Mesenchymal stem cell (in vitro differentiated cells and primary cell): ENCODE measurements at regions not wholly inside any gene's neighbourhood (a gene's known extent, or its start where the extent isn't known, plus 50 kb on each side); places are given as distances from the start of the nearest gene placed in this dataset.

ENCODE experiments used
- DNase-seq: peaks from one replicate; pipeline ENCODE4 v3.0.0-alpha.2; 2013
- H2AFZ ChIP-seq: one replicate; pipeline ENCODE4 v1.6.1; 2013; ENCODE audit warnings: low read depth, mild to moderate bottlenecking, control low read depth, inconsistent platforms, low read length, moderate library complexity
- H2AK5ac ChIP-seq: 2 replicates; pipeline ENCODE4 v1.6.1; 2013; ENCODE audit warnings: low read length, moderate library complexity, mild to moderate bottlenecking, inconsistent platforms; ENCODE audit not compliant: severe bottlenecking
- H2BK120ac ChIP-seq: one replicate; pipeline ENCODE4 v1.6.1; 2013; ENCODE audit warnings: low read depth, mild to moderate bottlenecking, inconsistent platforms, low read length, moderate library complexity
- H2BK12ac ChIP-seq, 2 experiments: one replicate each; pipeline ENCODE4 v1.6.1; 2013; ENCODE audit warnings: inconsistent platforms in 2 of 2, low read length in 2 of 2, mild to moderate bottlenecking in 2 of 2, moderate library complexity in 2 of 2, control low read depth in 1 of 2
- H2BK15ac ChIP-seq: one replicate; pipeline ENCODE4 v1.6.1; 2013; ENCODE audit warnings: mild to moderate bottlenecking, low read depth, inconsistent platforms; ENCODE audit not compliant: poor library complexity, severe bottlenecking
- H2BK5ac ChIP-seq: 2 replicates; pipeline ENCODE4 v1.6.1; 2013; ENCODE audit warnings: low read depth, mild to moderate bottlenecking, low read length, control low read depth, inconsistent platforms; ENCODE audit not compliant: poor library complexity, severe bottlenecking
- H3K14ac ChIP-seq, 2 experiments: one replicate each; pipeline ENCODE4 v1.6.1; 2013; ENCODE audit warnings: inconsistent platforms in 2 of 2, low read length in 2 of 2, control low read depth in 1 of 2, mild to moderate bottlenecking in 1 of 2, moderate library complexity in 1 of 2
- H3K18ac ChIP-seq, 2 experiments: one replicate each; pipeline ENCODE4 v1.6.1; 2013; ENCODE audit warnings: inconsistent platforms in 2 of 2, low read length in 2 of 2, control low read depth in 1 of 2, low read depth in 1 of 2, mild to moderate bottlenecking in 1 of 2
- H3K23ac ChIP-seq, 2 experiments: one replicate each; pipeline ENCODE4 v1.6.1; 2013; ENCODE audit warnings: inconsistent platforms in 2 of 2, low read length in 2 of 2, mild to moderate bottlenecking in 2 of 2, moderate library complexity in 2 of 2, control low read depth in 1 of 2
- H3K27ac ChIP-seq: 2 replicates; pipeline ENCODE4 v1.5.1; 2013; ENCODE audit warnings: mild to moderate bottlenecking, moderate library complexity, low read length, control low read depth, inconsistent platforms; ENCODE audit not compliant: poor library complexity, severe bottlenecking
- H3K27me3 ChIP-seq, 2 experiments: 2 replicates each; pipeline versions ENCODE4 v1.6.1 to v1.7.0; 2013; ENCODE audit warnings: low read length in 2 of 2, mild to moderate bottlenecking in 2 of 2, moderate library complexity in 2 of 2, control low read depth in 1 of 2, inconsistent platforms in 1 of 2; ENCODE audit not compliant: control insufficient read depth in 1 of 2, insufficient read depth in 1 of 2
- H3K36me3 ChIP-seq, 2 experiments: 2 replicates each; pipeline versions ENCODE4 v1.6.1 to v1.7.0; 2013; ENCODE audit warnings: low read length in 2 of 2, control low read depth in 1 of 2, inconsistent platforms in 1 of 2, low read depth in 1 of 2, mild to moderate bottlenecking in 1 of 2; ENCODE audit not compliant: insufficient read depth in 2 of 2, control insufficient read depth in 1 of 2
- H3K4ac ChIP-seq, 2 experiments: one replicate each; pipeline ENCODE4 v1.6.1; 2013; ENCODE audit warnings: inconsistent platforms in 2 of 2, low read length in 2 of 2, mild to moderate bottlenecking in 2 of 2, moderate library complexity in 2 of 2, control low read depth in 1 of 2, low read depth in 1 of 2
- H3K4me1 ChIP-seq: 2 replicates; pipeline ENCODE4 v1.6.1; 2013; ENCODE audit warnings: low read depth, low read length, control low read depth; ENCODE audit not compliant: control insufficient read depth, insufficient read depth
- H3K4me2 ChIP-seq: 2 replicates; pipeline ENCODE4 v1.6.1; 2013; ENCODE audit warnings: low read length, mild to moderate bottlenecking, inconsistent platforms; ENCODE audit not compliant: poor library complexity, severe bottlenecking
- H3K4me3 ChIP-seq, 2 experiments: 2 replicates each; pipeline versions ENCODE4 v1.5.1 to v1.7.0; 2013; ENCODE audit warnings: low read length in 2 of 2, mild to moderate bottlenecking in 2 of 2, control low read depth in 1 of 2, low read depth in 1 of 2; ENCODE audit not compliant: insufficient read depth in 1 of 2
- H3K79me1 ChIP-seq: replicated peaks from 2 replicates; pipeline ENCODE4 v1.6.1; 2013; ENCODE audit warnings: mild to moderate bottlenecking, control low read depth, low read length, inconsistent platforms; ENCODE audit not compliant: poor library complexity, severe bottlenecking
- H3K9ac ChIP-seq: 2 replicates; pipeline ENCODE4 v1.7.0; 2013; ENCODE audit warnings: mild to moderate bottlenecking, low read length, moderate library complexity
- H3K9me3 ChIP-seq: 2 replicates; pipeline ENCODE4 v1.7.0; 2013; ENCODE audit warnings: mild to moderate bottlenecking, low read length; ENCODE audit not compliant: control insufficient read depth
- H4K8ac ChIP-seq: one replicate; pipeline ENCODE4 v1.6.1; 2013; ENCODE audit warnings: inconsistent platforms, mild to moderate bottlenecking, low read length, moderate library complexity
- H4K91ac ChIP-seq: one replicate; pipeline ENCODE4 v1.6.1; 2013; ENCODE audit warnings: mild to moderate bottlenecking, low read length, inconsistent platforms
- WGBS: methylation state at CpG from one replicate; pipeline ENCODE4 v1.1.7; 2013; ENCODE audit warnings: mixed read lengths; 5-methylcytosine and 5-hydroxymethylcytosine counted together

GRCh38 chr2:134191835-134192234, 62.0 kb upstream of the MGAT5 start:
- Histone ChIP-seq H3K4ac (no peak overlapping the region), H2BK5ac (no peak overlapping the region), H2AFZ (no peak overlapping the region), H3K9ac (no peak overlapping the region), H3K36me3 (no peaks in the 10 kb centered on the region), H2BK15ac (peak overlapping the region; percentile 44), H3K27ac (no peak overlapping the region), H2BK120ac (no peak overlapping the region), H2BK12ac (no peak overlapping the region), H3K4me2 (no peak overlapping the region), H3K14ac (no peak overlapping the region), H3K79me1 (peaks cover 31% of the 10 kb centered on the region), H3K4me1 (peaks cover 3% of the 10 kb centered on the region), H3K27me3 (no peaks in the 10 kb centered on the region), H3K4me3 (no peak overlapping the region), H2AK5ac (no peak overlapping the region), H3K23ac (no peak overlapping the region), H4K8ac (peak overlapping the region; percentile 29), H3K18ac (no peak overlapping the region), H3K9me3 (no peaks in the 10 kb centered on the region), H4K91ac (no peak overlapping the region)
- 98% methylated on average over 21 of the region's 36 CpGs for WGBS
- no peak for DNase-seq

- WGBS, result no CpG with 5 or more reads among the region's 1 CpG
- no peak overlapping the region for H3K4ac ChIP-seq
- H2AK5ac ChIP-seq, result no peak overlapping the region
- H2BK5ac ChIP-seq, result no peak overlapping the region
- no peak overlapping the region for H3K27ac ChIP-seq
- no peak overlapping the region for H2BK12ac ChIP-seq
- no peak overlapping the region for H2BK15ac ChIP-seq
- H3K9me3 ChIP-seq, result no peaks in the 10 kb centered on the region
- H3K18ac ChIP-seq, result no peak overlapping the region
- peak; percentile 79 for DNase-seq
- no peak overlapping the region for H3K4me3 ChIP-seq
- H2BK120ac ChIP-seq, result no peak overlapping the region
- H3K79me1 ChIP-seq, result peaks cover 30% of the 10 kb centered on the region
- no peak overlapping the region for H3K23ac ChIP-seq
- H3K4me2 ChIP-seq, result no peak overlapping the region
- no peaks in the 10 kb centered on the region for H3K27me3 ChIP-seq
- H3K9ac ChIP-seq, result no peak overlapping the region
- H4K8ac ChIP-seq, result peak overlapping the region; percentile 31
- no peaks in the 10 kb centered on the region for H3K36me3 ChIP-seq
- H3K14ac ChIP-seq, result no peak overlapping the region
- no peak overlapping the region for H4K91ac ChIP-seq
- peaks cover 3% of the 10 kb centered on the region for H3K4me1 ChIP-seq
- H2AFZ ChIP-seq, result no peak overlapping the region
Observed at GRCh38 chr2:134193006-134193405, 60.9 kb upstream of the MGAT5 start.

- peaks cover 33% of the 10 kb centered on the region for H3K79me1 ChIP-seq
- H3K4ac ChIP-seq, result no peak overlapping the region
- no peak overlapping the region for H2AK5ac ChIP-seq
- H2BK15ac ChIP-seq, result no peak overlapping the region
- DNase-seq, result no peak
- no peaks in the 10 kb centered on the region for H3K36me3 ChIP-seq
- no peak overlapping the region for H4K91ac ChIP-seq
- H3K23ac ChIP-seq, result no peak overlapping the region
- no peak overlapping the region for H4K8ac ChIP-seq
- H3K9me3 ChIP-seq, result no peaks in the 10 kb centered on the region
- peaks cover 3% of the 10 kb centered on the region for H3K4me1 ChIP-seq
- H2AFZ ChIP-seq, result no peak overlapping the region
- no peak overlapping the region for H3K4me3 ChIP-seq
- H3K18ac ChIP-seq, result no peak overlapping the region
- no peaks in the 10 kb centered on the region for H3K27me3 ChIP-seq
- H3K27ac ChIP-seq, result no peak overlapping the region
- no peak overlapping the region for H2BK120ac ChIP-seq
- H2BK5ac ChIP-seq, result no peak overlapping the region
- no peak overlapping the region for H3K14ac ChIP-seq
- WGBS, result 100% methylated on average over 3 of the region's 5 CpGs
- H3K4me2 ChIP-seq, result no peak overlapping the region
- no peak overlapping the region for H2BK12ac ChIP-seq
- no peak overlapping the region for H3K9ac ChIP-seq
Observed at GRCh38 chr2:134194519-134194918, 59.4 kb upstream of the MGAT5 start.

- H3K4me3 ChIP-seq, result no peak overlapping the region
- no peaks in the 10 kb centered on the region for H3K36me3 ChIP-seq
- no peak overlapping the region for H4K91ac ChIP-seq
- no peak overlapping the region for H2AFZ ChIP-seq
- H3K4me1 ChIP-seq, result peaks cover 3% of the 10 kb centered on the region
- H3K23ac ChIP-seq, result no peak overlapping the region
- WGBS, result over 99% methylated on average over 5 of the region's 6 CpGs
- H3K27ac ChIP-seq, result no peak overlapping the region
- H2BK5ac ChIP-seq, result no peak overlapping the region
- no peaks in the 10 kb centered on the region for H3K9me3 ChIP-seq
- H2AK5ac ChIP-seq, result no peak overlapping the region
- no peak overlapping the region for H2BK12ac ChIP-seq
- H3K4me2 ChIP-seq, result no peak overlapping the region
- no peak overlapping the region for H4K8ac ChIP-seq
- no peak overlapping the region for H3K9ac ChIP-seq
- no peak overlapping the region for H2BK15ac ChIP-seq
- H3K79me1 ChIP-seq, result peaks cover 34% of the 10 kb centered on the region
- no peak overlapping the region for H3K18ac ChIP-seq
- no peak for DNase-seq
- H2BK120ac ChIP-seq, result no peak overlapping the region
- no peak overlapping the region for H3K4ac ChIP-seq
- no peaks in the 10 kb centered on the region for H3K27me3 ChIP-seq
- H3K14ac ChIP-seq, result no peak overlapping the region
Observed at GRCh38 chr2:134195341-134195740, 58.5 kb upstream of the MGAT5 start.
